Tibial nerve (tissue), 4 donors: ENCODE measurements at regions not wholly inside any gene's neighbourhood (a gene's known extent, or its start where the extent isn't known, plus 50 kb on each side); places are given as distances from the start of the nearest gene placed in this dataset.

ENCODE experiments used
- DNase-seq, 2 donors: peaks; one replicate each; pipeline ENCODE4 v3.0.0-alpha.2; 2019; ENCODE audit warnings: low spot score in 2 of 2
- H3K27ac ChIP-seq, 4 donors: fragments of 200-600 bp; sonication (generic) in 3 of 4; one replicate each; pipeline ENCODE4 v1.5.1; 2017 to 2019; ENCODE audit warnings: mild to moderate bottlenecking in 1 of 4
- H3K27me3 ChIP-seq, 2 donors: fragments of 200-600 bp; sonication (generic) in 1 of 2; one replicate each; pipeline versions ENCODE4 v1.5.1 to v1.6.0; 2017 to 2019
- H3K36me3 ChIP-seq, 3 donors: fragments of 200-600 bp; sonication (generic); one replicate each; pipeline ENCODE4 v1.5.1; 2018 to 2019
- H3K4me1 ChIP-seq, 4 donors: fragments of 200-600 bp; sonication (generic) in 3 of 4; one replicate each; pipeline ENCODE4 v1.5.1; 2017 to 2019
- H3K4me3 ChIP-seq, 4 donors: fragments of 200-600 bp; sonication (generic) in 3 of 4; one replicate each; pipeline ENCODE4 v1.5.1; 2017 to 2019; ENCODE audit warnings: mild to moderate bottlenecking in 1 of 4, moderate library complexity in 1 of 4
- H3K9me3 ChIP-seq, 4 donors: fragments of 200-600 bp; sonication (generic) in 3 of 4; one replicate each; pipeline ENCODE4 v1.5.1; 2017 to 2019
- EP300 ChIP-seq, 2 donors: sonication (generic); formaldehyde crosslinking; IDR thresholded peaks; one replicate each; pipeline ENCODE4 v1.6.1; 2017; ENCODE audit warnings: antibody characterized with exemption in 2 of 2, mild to moderate bottlenecking in 1 of 2
- POLR2A ChIP-seq, 2 donors: fragments of 450-650 bp; IDR thresholded peaks; one replicate each; pipeline ENCODE4 v1.6.1; 2017; ENCODE audit warnings: antibody characterized with exemption in 2 of 2, mild to moderate bottlenecking in 2 of 2, moderate library complexity in 2 of 2
- WGBS, 2 donors: methylation state at CpG; one replicate each; pipeline ENCODE4 v1.1.5; 2018; 5-methylcytosine and 5-hydroxymethylcytosine counted together
- TF ChIP-seq, protein P1 (sequence below), 5 experiments: fragments of 200-600 bp in 3 of 5; fragments of 450-650 bp in 2 of 5; sonication (generic) in 3 of 5; IDR thresholded peaks; one replicate each; pipeline ENCODE4 v1.5.1; 2016 to 2019; ENCODE audit warnings: antibody characterized with exemption in 5 of 5, mild to moderate bottlenecking in 3 of 5, moderate library complexity in 2 of 5

DNA sequence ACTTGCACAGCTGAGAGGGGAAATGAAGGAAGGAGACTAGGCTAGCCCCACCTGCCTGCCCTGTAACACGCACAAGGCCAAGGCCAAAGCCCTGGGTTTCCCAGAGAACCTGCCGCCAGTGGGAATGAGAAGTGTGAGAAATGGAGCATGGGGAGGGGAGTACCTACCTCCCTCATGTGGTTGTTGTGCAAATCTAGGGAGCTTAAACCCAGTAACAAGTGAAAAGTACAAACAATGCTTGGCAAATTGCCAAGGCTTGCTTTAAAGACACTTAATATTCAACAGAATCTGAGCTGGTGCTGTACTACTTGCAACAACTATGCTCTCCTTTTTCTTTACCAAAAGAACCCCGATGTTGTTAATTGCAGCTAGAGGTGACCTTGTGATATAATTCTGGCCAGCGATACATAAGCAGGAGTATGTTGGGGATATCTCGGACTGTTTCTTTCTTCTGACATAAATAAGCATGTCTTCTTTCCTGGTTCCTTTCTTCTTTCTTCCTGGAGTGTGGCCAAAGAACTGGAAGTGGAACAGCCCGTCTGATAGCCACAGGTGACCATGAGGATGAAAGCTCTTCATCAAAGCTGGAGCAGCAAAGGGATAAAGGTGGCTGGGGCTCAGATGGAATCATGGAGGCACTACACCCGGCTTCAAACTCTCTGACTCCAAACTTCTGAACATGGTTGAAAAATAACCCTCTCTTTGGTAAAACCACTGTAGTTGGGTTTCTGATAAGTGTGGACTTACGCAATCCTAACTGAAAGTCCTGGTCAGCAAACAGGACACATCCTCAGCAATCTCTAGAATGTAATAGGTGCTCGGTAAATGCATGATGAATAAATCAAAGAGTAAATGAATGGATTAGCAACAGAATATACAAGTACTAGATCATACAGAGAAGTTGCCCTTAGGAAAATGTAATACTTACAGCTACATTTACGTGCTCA is 207.9 kb downstream of the NUAK1 start:
- H3K9me3 ChIP-seq, result no peaks in the 10 kb centered on the region
- no peak for DNase-seq
- no peaks in the 10 kb centered on the region for H3K27me3 ChIP-seq
- no peaks in the 10 kb centered on the region for H3K4me1 ChIP-seq
- TF ChIP-seq EP300 (IDR thresholded peaks at IDR 0.05) (no peak), POLR2A (IDR thresholded peaks at IDR 0.05) (no peak)
- TF ChIP-seq, protein P1, sequence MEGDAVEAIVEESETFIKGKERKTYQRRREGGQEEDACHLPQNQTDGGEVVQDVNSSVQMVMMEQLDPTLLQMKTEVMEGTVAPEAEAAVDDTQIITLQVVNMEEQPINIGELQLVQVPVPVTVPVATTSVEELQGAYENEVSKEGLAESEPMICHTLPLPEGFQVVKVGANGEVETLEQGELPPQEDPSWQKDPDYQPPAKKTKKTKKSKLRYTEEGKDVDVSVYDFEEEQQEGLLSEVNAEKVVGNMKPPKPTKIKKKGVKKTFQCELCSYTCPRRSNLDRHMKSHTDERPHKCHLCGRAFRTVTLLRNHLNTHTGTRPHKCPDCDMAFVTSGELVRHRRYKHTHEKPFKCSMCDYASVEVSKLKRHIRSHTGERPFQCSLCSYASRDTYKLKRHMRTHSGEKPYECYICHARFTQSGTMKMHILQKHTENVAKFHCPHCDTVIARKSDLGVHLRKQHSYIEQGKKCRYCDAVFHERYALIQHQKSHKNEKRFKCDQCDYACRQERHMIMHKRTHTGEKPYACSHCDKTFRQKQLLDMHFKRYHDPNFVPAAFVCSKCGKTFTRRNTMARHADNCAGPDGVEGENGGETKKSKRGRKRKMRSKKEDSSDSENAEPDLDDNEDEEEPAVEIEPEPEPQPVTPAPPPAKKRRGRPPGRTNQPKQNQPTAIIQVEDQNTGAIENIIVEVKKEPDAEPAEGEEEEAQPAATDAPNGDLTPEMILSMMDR (IDR thresholded peaks at IDR 0.05), result no peak
- 84 to 87% methylated on average over 10 of the region's 10 CpGs for WGBS, 2 donors
- H3K36me3 ChIP-seq, result no peaks in the 10 kb centered on the region
- no peak overlapping the region for H3K4me3 ChIP-seq
- no peak overlapping the region for H3K27ac ChIP-seq

DNA sequence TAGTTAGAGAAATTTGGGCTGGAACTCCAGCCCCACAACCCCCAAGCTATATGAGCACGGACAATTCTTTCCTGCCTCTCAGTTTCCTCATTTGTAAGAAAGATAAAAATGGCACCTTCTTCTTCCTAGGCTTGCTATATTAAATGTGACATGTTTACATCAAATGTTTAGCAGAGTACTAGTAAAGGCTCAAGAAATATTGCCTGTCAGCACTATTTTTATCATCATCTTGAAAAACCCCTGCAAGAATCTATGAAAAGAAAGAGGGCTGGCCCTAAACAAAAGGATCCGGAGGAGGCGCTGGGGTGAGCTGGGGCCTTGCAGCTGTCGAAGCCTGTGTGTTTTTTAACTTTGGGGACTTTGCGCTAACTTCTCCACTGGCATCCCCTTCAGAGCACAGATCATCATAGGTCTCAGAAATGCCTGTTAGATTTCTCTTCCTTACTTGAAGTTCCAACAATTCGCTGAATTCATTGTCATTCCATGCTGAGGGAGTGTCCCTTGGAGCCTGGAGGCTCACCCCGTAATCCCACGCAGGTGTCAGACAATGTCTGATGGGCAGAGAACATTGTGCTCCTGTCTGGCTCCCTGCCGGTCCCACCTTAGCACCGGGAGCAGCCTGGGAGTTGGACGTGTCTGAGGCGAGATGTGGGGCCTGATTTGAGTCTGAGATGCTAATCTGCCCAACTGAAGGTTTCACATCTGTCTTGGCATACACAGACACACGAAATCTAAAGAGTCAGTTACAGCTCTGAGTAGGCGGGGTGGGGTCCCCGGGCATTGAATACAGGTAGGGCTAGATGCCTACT is 206.8 kb downstream of the NUAK1 start:
- TF ChIP-seq, protein P1 (IDR thresholded peaks at IDR 0.05), result no peak
- TF ChIP-seq POLR2A (IDR thresholded peaks at IDR 0.05) (no peak), EP300 (IDR thresholded peaks at IDR 0.05) (no peak)
- Histone ChIP-seq H3K4me3 (no peak overlapping the region), H3K27me3 (no peaks in the 10 kb centered on the region), H3K4me1 (no peaks in the 10 kb centered on the region), H3K36me3 (no peaks in the 10 kb centered on the region), H3K27ac (no peak overlapping the region), H3K9me3 (no peaks in the 10 kb centered on the region)
- 71 to 84% methylated on average over 15 of the region's 15 CpGs for WGBS, 2 donors
- DNase-seq, result no peak

GRCh38 chr12:105933671-105934665 is 204.8 kb downstream of the NUAK1 start:
- H3K9me3 ChIP-seq, result no peaks in the 10 kb centered on the region
- H3K4me3 ChIP-seq, result no peak overlapping the region
- no peaks in the 10 kb centered on the region for H3K4me1 ChIP-seq
- no peak overlapping the region for H3K27ac ChIP-seq
- no peaks in the 10 kb centered on the region for H3K27me3 ChIP-seq
- no peak for DNase-seq
- H3K36me3 ChIP-seq, result no peaks in the 10 kb centered on the region
- TF ChIP-seq EP300 (IDR thresholded peaks at IDR 0.05), result no peak
- TF ChIP-seq, protein P1 (IDR thresholded peaks at IDR 0.05), result no peak
- no peak for TF ChIP-seq POLR2A (IDR thresholded peaks at IDR 0.05)
- WGBS, 2 donors, result 62 to 69% methylated on average over 13 of the region's 13 CpGs

DNA sequence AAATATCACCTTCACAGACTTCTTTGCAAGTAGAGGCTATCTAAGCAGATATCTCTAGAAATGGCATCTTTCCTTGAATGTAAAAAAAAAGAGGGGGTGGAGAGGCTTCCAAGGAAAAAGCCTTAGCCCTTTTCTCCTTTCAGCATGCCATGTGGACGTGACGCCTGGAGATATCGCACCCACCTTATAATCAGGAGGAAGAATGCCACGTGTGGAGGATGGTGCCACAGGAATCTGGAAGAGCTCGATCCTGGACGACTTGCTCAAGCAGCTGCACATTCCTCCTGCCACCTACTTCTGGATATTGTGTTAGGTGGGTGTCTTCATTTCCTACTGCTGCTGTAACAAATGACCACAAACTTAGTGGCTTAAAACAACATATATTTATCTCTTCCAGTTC is 203.6 kb downstream of the NUAK1 start:
- no peak for DNase-seq
- WGBS, 2 donors, result 67 to 74% methylated on average over 6 of the region's 6 CpGs
- H3K4me1 ChIP-seq, result no peaks in the 10 kb centered on the region
- TF ChIP-seq POLR2A (IDR thresholded peaks at IDR 0.05), result no peak
- no peak for TF ChIP-seq EP300 (IDR thresholded peaks at IDR 0.05)
- TF ChIP-seq, protein P1 (IDR thresholded peaks at IDR 0.05), result no peak
- no peak overlapping the region for H3K4me3 ChIP-seq
- no peaks in the 10 kb centered on the region for H3K36me3 ChIP-seq
- no peak overlapping the region for H3K27ac ChIP-seq
- no peaks in the 10 kb centered on the region for H3K27me3 ChIP-seq
- H3K9me3 ChIP-seq, result no peaks in the 10 kb centered on the region
